Cardiac septum (tissue), 1 donor: ENCODE measurements at regions not wholly inside any gene's neighbourhood (a gene's known extent, or its start where the extent isn't known, plus 50 kb on each side); places are given as distances from the start of the nearest gene placed in this dataset.
"Not testable (repeated sequence)": the region's sequence is repeated elsewhere in the genome, so short reads cannot be mapped to it uniquely, and the experiment has no call there.

Source experiments
- DNase-seq: peaks from one replicate; pipeline ENCODE4 v3.0.0-alpha.2; 2020; ENCODE audit warnings: low spot score
- intact Hi-C: fragments of 100-400 bp; cut with DNase I; formaldehyde crosslinking; loops from one replicate; pipeline ENCODE4 v1.14.0; 2022
- donor health status: DM: no; HTN: no; CAD: no.

GRCh38 chr3:94626573-94626972 lies 563.7 kb downstream of the NSUN3 start:
- intact Hi-C loops = no loop called here
- DNase-seq = no peak

GRCh38 chr3:94627689-94628088 lies 564.8 kb downstream of the NSUN3 start:
- DNase-seq = no peak
- intact Hi-C loops = no loop called here

GRCh38 chr3:94643400-94643799 lies 580.5 kb downstream of the NSUN3 start:
- intact Hi-C loops = no loop called here
- DNase-seq = no peak

DNA sequence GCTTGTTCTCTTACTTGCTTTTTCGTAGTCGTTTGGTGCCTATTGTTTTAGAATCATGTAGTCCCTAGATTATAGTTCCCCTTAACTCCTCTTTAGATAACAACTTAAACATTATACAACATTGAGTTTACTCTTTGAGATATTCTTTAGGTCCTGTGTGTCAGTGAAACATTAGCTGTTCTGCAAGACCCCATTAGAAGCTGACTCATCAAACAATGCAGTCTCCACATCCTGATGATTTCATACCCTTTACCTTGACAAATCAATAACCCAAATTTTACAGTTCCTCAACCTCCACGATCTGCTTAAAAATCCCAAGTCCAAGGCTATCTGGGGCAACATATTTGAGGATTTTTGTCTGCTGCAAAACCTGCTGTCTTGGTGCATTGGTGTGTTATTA lies 582.9 kb downstream of the NSUN3 start:
- intact Hi-C loops = no loop called here
- DNase-seq = no peak

DNA sequence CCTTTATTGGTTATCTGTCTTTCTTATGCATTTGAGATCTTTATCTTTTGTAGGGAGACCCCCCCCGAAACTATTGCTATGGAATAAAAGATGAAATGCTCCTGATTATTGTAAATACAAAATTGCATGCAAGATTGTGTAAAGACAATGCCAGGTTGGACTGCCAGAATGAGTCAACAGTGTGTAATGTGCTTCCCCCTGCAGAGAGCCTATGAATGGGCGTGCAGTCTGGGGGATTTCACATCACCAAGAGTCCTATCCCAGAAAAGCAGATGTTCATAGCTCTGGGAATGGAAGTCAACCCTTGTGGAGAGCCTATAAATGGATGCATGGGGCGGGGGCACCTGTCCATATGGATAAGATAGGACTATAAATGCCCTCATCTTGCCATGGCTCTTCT lies 584.3 kb downstream of the NSUN3 start:
- intact Hi-C loops = no loop called here
- DNase-seq = no peak

- DNase-seq, intact Hi-C loops: not testable (repeated sequence)
Observed at GRCh38 chr3:94648270-94649180, 585.7 kb downstream of the NSUN3 start.

GRCh38 chr3:94654096-94654495 lies 591.2 kb downstream of the NSUN3 start:
- DNase-seq = no peak
- intact Hi-C loops = no loop called here

GRCh38 chr3:94665922-94666321 lies 603.1 kb downstream of the NSUN3 start:
- intact Hi-C loops = no loop called here
- no peak for DNase-seq

DNA sequence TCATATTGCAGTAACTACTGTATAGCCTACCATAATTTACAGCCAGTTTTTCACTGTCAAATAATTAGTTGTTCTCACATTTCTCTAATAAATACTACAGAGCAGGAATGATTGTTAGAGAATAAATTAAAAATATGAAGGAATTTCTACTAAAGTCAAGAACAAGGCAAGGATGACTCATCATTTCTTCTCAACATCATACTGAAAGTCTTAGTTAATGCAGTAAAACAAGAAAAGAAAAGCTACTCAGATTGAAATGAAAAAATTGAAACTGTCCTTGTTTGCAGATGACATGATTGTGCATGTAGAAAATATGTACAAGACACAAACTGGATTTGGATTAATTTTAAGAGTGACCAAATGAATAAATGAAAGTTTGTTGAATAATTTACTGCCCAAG lies 608.2 kb downstream of the NSUN3 start:
- DNase-seq = no peak
- intact Hi-C loops = no loop called here

GRCh38 chr3:94673876-94674275 lies 611.0 kb downstream of the NSUN3 start:
- no peak for DNase-seq

GRCh38 chr3:94686208-94686607 lies 623.3 kb downstream of the NSUN3 start:
- intact Hi-C loops = no loop called here
- DNase-seq = no peak

More at GRCh38 chr3:94673876-94674275, 611.0 kb downstream of the NSUN3 start:
- intact Hi-C loops = no loop called here

DNA sequence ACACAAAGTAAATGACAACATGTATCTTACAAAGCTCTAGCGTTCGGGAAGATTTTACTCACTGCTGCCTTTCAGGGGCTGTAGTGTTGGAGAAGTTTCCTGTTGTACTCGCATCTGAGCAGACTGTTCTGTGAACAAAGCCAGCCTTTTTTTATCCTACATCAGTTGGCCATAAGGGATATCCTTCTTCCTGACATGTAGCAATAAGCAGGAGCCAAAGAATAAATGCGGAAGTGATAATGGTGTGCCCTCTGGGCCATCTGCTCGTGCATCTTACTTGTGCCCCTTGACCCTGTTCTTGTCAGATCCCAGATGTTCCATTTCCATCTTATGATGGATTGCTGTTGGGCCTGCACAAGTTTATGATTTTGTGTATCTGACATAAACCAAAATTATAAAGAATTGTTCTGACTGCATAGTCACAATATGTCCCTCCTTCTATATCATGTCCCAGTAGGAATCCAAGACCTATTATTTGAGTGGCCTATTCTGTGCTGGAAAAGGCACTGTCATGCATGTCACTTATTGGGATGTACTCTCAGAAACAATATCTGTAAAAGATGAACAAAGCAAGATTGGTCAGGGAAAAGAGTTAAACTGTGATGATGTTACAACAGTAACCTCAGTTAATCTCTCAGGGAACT lies 631.3 kb downstream of the NSUN3 start:
- DNase-seq = no peak
- intact Hi-C loops = no loop called here

DNA sequence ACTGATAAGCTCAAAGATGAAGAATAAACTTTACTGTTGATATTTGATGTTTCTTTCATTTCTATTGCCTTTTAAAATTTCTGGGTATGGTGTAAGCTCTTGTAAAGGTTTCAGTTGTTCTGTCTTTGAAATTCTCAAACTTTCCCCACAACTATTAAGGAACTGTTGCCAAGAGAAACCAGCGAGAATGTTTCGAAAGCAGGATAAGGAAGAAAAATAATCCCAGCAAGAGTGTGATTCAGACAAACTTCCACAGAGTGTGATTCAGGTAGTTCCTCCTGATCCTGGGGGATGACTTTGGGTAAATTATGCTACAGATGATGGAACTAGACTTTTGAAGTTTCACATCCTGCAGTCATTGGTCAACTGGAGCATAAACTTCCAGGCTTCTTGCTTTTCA lies 632.0 kb downstream of the NSUN3 start:
- intact Hi-C loops = no loop called here
- no peak for DNase-seq

DNA sequence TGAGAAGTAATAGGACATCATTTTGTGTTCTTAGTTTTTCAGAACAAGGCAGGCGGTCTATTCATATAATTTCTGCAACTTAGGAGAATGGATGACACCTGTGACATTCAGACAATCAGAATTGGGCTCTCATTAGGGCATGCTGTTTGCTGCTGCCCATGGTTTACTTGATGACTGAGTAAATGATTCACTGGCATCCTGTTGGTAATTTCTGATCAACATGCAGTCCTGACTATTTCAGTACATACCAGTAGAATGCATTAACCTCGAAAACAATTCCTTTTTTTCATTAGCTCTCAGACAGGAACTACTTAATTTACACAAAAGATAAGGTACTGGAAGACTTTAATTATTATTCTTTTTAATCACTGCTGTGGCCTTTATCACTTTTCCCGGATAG lies 641.6 kb downstream of the NSUN3 start:
- no peak for DNase-seq
- intact Hi-C loops = no loop called here

GRCh38 chr3:94709249-94709902 lies 646.5 kb downstream of the NSUN3 start:
- DNase-seq = no peak
- intact Hi-C loops = no loop called here

DNA sequence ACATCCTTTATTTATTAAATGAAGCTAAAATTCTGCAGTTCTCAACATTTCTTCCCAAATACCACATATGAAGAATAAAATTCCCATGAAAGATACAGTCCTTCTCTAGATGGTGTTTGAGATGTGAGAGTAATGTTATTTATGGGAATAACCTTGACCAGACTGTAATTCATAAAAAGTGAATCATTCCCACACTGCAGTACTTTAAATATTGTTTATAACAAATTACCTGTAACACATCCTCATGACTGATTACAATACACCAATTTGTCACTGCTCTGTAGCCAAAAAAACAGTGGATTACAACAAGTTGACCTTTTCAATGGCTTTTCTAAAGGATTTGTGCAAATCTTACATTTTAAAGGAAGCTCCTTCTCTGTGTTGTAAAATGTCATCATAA lies 651.3 kb downstream of the NSUN3 start:
- no peak for DNase-seq
- intact Hi-C loops = no loop called here

DNA sequence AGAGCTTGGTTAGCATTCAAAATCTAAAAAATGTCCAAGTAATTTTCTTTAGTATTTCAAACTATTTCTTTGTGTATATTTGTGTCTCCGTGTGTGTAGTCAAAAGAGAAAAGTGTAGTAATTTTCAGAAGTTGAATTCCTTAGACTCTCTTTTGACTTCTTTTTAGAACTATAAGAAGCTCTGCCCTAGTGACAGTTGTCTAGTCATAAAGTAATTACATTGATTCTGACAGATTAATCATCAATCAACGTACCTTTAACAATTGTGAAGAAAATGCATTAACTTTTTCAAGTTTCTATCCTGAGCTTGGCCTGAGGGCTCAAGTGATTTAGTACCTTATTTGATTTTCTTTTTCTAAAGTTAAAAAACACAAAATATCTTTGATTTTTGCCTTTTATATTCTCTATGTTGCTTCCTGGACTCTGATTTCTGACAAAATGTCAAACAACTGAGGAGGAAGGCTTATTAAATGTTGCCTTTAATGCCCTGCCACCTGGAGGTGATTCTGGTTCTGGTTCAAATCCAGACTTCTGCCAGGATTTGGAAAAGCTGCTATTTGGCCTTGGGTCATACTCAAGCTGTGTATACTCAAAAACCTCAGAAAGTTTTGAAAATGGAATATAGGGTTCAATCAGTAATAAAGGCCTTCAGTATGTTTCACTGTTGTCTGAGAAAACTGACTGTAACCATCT lies 653.6 kb downstream of the NSUN3 start:
- intact Hi-C loops = loop anchor here (5.0 kb wide), 1 partner anchor 379 kb away; no protein-coding TSS in a partner anchor

DNA sequence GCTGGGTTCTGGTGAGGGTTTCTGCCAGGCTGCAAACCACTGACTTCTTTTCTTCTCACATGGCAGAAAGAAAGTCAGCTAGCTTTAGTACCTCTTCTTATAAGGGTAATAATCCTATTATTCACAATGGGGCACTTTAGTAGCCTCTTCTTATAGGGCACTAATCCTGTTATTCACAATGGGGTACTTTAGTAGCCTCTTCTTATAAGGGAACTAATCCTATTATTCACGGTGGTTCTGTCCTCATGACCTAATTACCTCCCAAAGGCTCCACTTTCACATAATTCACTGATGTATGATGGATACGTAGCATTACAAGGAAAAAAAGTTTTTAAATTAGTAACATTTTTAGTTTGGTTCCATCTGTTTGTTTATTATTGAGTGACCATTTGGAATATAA lies 671.3 kb downstream of the NSUN3 start:
- intact Hi-C loops = no loop called here
- no peak for DNase-seq

More for the DNA sequence above, 653.6 kb downstream of the NSUN3 start:
- no peak for DNase-seq

GRCh38 chr3:94735354-94735753 lies 672.5 kb downstream of the NSUN3 start:
- no peak for DNase-seq
- intact Hi-C loops = no loop called here

GRCh38 chr3:94737116-94737515 lies 674.3 kb downstream of the NSUN3 start:
- DNase-seq = no peak
- intact Hi-C loops = no loop called here
